Renal cortical epithelial cell (primary cell): ENCODE measurements at regions not wholly inside any gene's neighbourhood (a gene's known extent, or its start where the extent isn't known, plus 50 kb on each side); places are given as distances from the start of the nearest gene placed in this dataset.

Source experiments
- DNase-seq: peaks from one replicate; pipeline ENCODE4 v3.0.0-alpha.2; 2011; ENCODE audit warnings: low read depth

- no peak for DNase-seq
These were observed 158.0 kb upstream of the KLF4 start for GRCh38 chr9:107647611-107648010.

GRCh38 chr9:107647141-107647540 lies 157.6 kb upstream of the KLF4 start:
- no peak for DNase-seq

GRCh38 chr9:107645464-107645833 lies 155.9 kb upstream of the KLF4 start:
- DNase-seq = no peak

GRCh38 chr9:107644733-107645463 lies 155.3 kb upstream of the KLF4 start:
- no peak for DNase-seq

- DNase-seq = peak; percentile 44
These were observed 149.9 kb upstream of the KLF4 start for GRCh38 chr9:107639426-107639825.

- DNase-seq = no peak
These were observed 149.1 kb upstream of the KLF4 start for GRCh38 chr9:107638521-107639310.

- DNase-seq = peak; percentile 58
These were observed 148.2 kb upstream of the KLF4 start for GRCh38 chr9:107637421-107638420.

GRCh38 chr9:107636571-107637381 lies 147.2 kb upstream of the KLF4 start:
- no peak for DNase-seq

GRCh38 chr9:107635803-107636174 lies 146.2 kb upstream of the KLF4 start:
- no peak for DNase-seq

GRCh38 chr9:107635101-107635802 lies 145.7 kb upstream of the KLF4 start:
- no peak for DNase-seq

- DNase-seq = peak; percentile 49
These were observed 143.8 kb upstream of the KLF4 start for GRCh38 chr9:107633406-107633805.

- no peak for DNase-seq
These were observed 143.1 kb upstream of the KLF4 start for GRCh38 chr9:107632661-107633060.

GRCh38 chr9:107632216-107632615 lies 142.6 kb upstream of the KLF4 start:
- no peak for DNase-seq

- peak; percentile 20 for DNase-seq
These were observed 142.2 kb upstream of the KLF4 start for GRCh38 chr9:107631788-107632187.

- DNase-seq = no peak
These were observed 140.6 kb upstream of the KLF4 start for GRCh38 chr9:107630156-107630555.

GRCh38 chr9:107628444-107628843 lies 138.9 kb upstream of the KLF4 start:
- DNase-seq = no peak

- no peak for DNase-seq
These were observed 138.2 kb upstream of the KLF4 start for GRCh38 chr9:107627781-107628180.

GRCh38 chr9:107626118-107626517 lies 136.5 kb upstream of the KLF4 start:
- no peak for DNase-seq

GRCh38 chr9:107625383-107625984 lies 135.9 kb upstream of the KLF4 start:
- DNase-seq = no peak

- no peak for DNase-seq
These were observed 134.8 kb upstream of the KLF4 start for GRCh38 chr9:107624234-107624948.
